ENCODE measurements at regions not wholly inside any gene's neighbourhood (a gene's known extent, or its start where the extent isn't known, plus 50 kb on each side); places are given as distances from the start of the nearest gene placed in this dataset.

DNA sequence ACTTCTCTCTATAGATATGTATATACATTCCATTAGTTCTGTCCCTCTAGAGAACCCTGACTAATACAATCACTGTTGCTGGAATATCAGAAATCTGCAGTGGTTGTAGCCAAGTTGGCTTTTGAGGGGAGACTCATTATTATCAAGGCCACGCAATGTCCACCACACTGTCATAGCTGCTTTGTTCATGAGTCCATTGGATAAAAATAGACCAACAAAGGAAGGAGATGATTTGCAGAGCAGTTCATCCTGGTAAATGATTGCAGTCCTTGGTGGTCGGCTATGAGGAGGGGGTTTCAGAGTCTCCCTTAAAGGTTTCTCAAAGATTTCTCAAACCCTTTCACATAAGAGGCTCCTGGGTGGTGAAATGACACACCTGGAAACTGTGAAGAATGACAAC lies 192.8 kb upstream of the ANKH start:
- no peaks in the 10 kb centered on the region for H3K9me1 ChIP-seq (ENCODE audit: insufficient read depth, low read length)
- H3K23ac ChIP-seq (ENCODE audit: low read depth, low read length) = no peak overlapping the region
- TF ChIP-seq MAZ (IDR thresholded peaks at IDR 0.05; ENCODE audit: borderline replicate concordance, low read depth, low read length) (no peak), SMC3 (IDR thresholded peaks at IDR 0.05; ENCODE audit: low read depth, low read length) (no peak), RCOR1 (IDR thresholded peaks at IDR 0.05; ENCODE audit: insufficient replicate concordance, low read length) (no peak), MAFK (IDR thresholded peaks at IDR 0.05; ENCODE audit: low read depth, low read length) (no peak), FOS (IDR thresholded peaks at IDR 0.05; ENCODE audit: low read depth, low read length) (no peak), RAD21 (IDR thresholded peaks at IDR 0.05; ENCODE audit: low read length) (no peak), MXI1 (IDR thresholded peaks at IDR 0.05; ENCODE audit: borderline replicate concordance, low read depth, low read length) (no peak), BHLHE40 (IDR thresholded peaks at IDR 0.05; ENCODE audit: low read depth, low read length) (no peak), CHD1 (IDR thresholded peaks at IDR 0.05; ENCODE audit: low read depth, low read length) (no peak), CEBPB (IDR thresholded peaks at IDR 0.05; ENCODE audit: low read depth, low read length) (no peak), NFE2L2 (IDR thresholded peaks at IDR 0.05; ENCODE audit: low read depth, low read length) (no peak)
- TF ChIP-seq, protein P1, sequence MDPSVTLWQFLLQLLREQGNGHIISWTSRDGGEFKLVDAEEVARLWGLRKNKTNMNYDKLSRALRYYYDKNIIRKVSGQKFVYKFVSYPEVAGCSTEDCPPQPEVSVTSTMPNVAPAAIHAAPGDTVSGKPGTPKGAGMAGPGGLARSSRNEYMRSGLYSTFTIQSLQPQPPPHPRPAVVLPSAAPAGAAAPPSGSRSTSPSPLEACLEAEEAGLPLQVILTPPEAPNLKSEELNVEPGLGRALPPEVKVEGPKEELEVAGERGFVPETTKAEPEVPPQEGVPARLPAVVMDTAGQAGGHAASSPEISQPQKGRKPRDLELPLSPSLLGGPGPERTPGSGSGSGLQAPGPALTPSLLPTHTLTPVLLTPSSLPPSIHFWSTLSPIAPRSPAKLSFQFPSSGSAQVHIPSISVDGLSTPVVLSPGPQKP (IDR thresholded peaks at IDR 0.05; ENCODE audit: borderline replicate concordance, low read depth, low read length) = no peak
- TF ChIP-seq, protein P2, sequence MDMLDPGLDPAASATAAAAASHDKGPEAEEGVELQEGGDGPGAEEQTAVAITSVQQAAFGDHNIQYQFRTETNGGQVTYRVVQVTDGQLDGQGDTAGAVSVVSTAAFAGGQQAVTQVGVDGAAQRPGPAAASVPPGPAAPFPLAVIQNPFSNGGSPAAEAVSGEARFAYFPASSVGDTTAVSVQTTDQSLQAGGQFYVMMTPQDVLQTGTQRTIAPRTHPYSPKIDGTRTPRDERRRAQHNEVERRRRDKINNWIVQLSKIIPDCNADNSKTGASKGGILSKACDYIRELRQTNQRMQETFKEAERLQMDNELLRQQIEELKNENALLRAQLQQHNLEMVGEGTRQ (IDR thresholded peaks at IDR 0.05; ENCODE audit: low read depth, low read length) = no peak
- H4K8ac ChIP-seq (ENCODE audit: low read depth in 2 of 2, low read length in 2 of 2) = no peak overlapping the region
- no peak overlapping the region for H2AK5ac ChIP-seq (ENCODE audit: low read depth, low read length)
- no peak overlapping the region for H2AFZ ChIP-seq (replicated peaks; ENCODE audit: low read length, poor library complexity)
- ATAC-seq (ENCODE audit: low read depth) = no peak
- H3K4ac ChIP-seq (ENCODE audit: low read depth, low read length) = no peak overlapping the region
- POLR2A ChIA-PET (ENCODE audit: unreplicated experiment) = no interaction called here
- H3K36me3 ChIP-seq (ENCODE audit: control insufficient read depth, insufficient read depth, low read length) = no peaks in the 10 kb centered on the region
- no peak overlapping the region for H4K91ac ChIP-seq (ENCODE audit: insufficient read depth, low read depth, low read length)
- no peak overlapping the region for H2BK5ac ChIP-seq (ENCODE audit: low read depth, low read length, poor library complexity, severe bottlenecking)
- dilution Hi-C loops (cut with HindIII; ENCODE audit: low sequenced_read_pairs, unreplicated experiment) = no loop called here
- no peak overlapping the region for H2BK15ac ChIP-seq (ENCODE audit: low read depth, low read length)
- no peak overlapping the region for H3K9ac ChIP-seq (ENCODE audit: low read depth, low read length)
- H3K4me3 ChIP-seq (ENCODE audit: insufficient read depth, low read depth, low read length) = no peak overlapping the region
- no peaks in the 10 kb centered on the region for H3K9me3 ChIP-seq (ENCODE audit: control insufficient read depth, insufficient read depth, low read length)
- no peaks in the 10 kb centered on the region for H3K4me1 ChIP-seq (ENCODE audit: control insufficient read depth, insufficient read depth, low read length)
- intact Hi-C loops (cut with micrococcal nuclease) = no loop called here
- H2BK120ac ChIP-seq (ENCODE audit: low read depth, low read length) = no peak overlapping the region
- H3K27ac ChIP-seq (ENCODE audit: insufficient read depth, low read length) = no peak overlapping the region
- H4K20me1 ChIP-seq (ENCODE audit: insufficient read depth, low read length) = no peaks in the 10 kb centered on the region
- H2BK20ac ChIP-seq (ENCODE audit: low read depth, low read length) = no peak overlapping the region
- no peaks in the 10 kb centered on the region for H3K79me1 ChIP-seq (ENCODE audit: low read depth in 1 of 2, low read length in 2 of 2)
- no CpG with 5 or more reads among the region's 2 CpGs for WGBS, 2 experiments (ENCODE audit: extremely low coverage in 2 of 2, insufficient read length in 1 of 2)
- no peak for DNase-seq
- H4K5ac ChIP-seq (ENCODE audit: low read depth, low read length) = no peak overlapping the region
- in situ Hi-C loops (cut with MboI; ENCODE audit: low sequenced_read_pairs) = no loop called here
- peaks cover 3% of the 10 kb centered on the region; the same call in 1 of the 2 replicates for H3K27me3 ChIP-seq (ENCODE audit: control insufficient read depth, insufficient read depth, low read length)
- BruUV-seq (replicated peaks) = no TSS peak
- H3K14ac ChIP-seq (replicated peaks; ENCODE audit: low read depth, low read length) = no peak overlapping the region
- H3K56ac ChIP-seq (ENCODE audit: extremely low read depth, insufficient read depth, low read length) = no peak overlapping the region
- H3K18ac ChIP-seq (ENCODE audit: low read depth, low read length) = no peak overlapping the region
- no peak overlapping the region for H3K4me2 ChIP-seq (ENCODE audit: low read depth, low read length)
- no peak overlapping the region for H2AK9ac ChIP-seq (replicated peaks; ENCODE audit: low read depth, low read length, poor library complexity)
- CTCF ChIA-PET = no interaction called here

Measured in IMR-90 (cell line).